ENCODE measurements at regions not wholly inside any gene's neighbourhood (a gene's known extent, or its start where the extent isn't known, plus 50 kb on each side); places are given as distances from the start of the nearest gene placed in this dataset.

GRCh38 chrX:39724544-39724943 is 373.2 kb downstream of the BCOR start:
- TF ChIP-seq KLF8 (tag by site-specific recombination; IDR thresholded peaks at IDR 0.05) (no peak), ZNF202 (tag by site-specific recombination; IDR thresholded peaks at IDR 0.05; ENCODE audit: borderline replicate concordance) (no peak)
- TF ChIP-seq, protein P1, sequence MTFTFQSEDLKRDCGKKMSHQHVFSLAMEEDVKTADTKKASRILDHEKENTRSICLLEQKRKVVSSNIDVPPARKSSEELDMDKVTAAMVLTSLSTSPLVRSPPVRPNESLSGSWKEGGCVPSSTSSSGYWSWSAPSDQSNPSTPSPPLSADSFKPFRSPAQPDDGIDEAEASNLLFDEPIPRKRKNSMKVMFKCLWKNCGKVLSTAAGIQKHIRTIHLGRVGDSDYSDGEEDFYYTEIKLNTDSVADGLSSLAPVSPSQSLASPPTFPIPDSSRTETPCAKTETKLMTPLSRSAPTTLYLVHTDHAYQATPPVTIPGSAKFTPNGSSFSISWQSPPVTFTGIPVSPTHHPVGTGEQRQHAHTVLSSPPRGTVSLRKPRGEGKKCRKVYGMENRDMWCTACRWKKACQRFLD (tag by site-specific recombination; IDR thresholded peaks at IDR 0.05) = no peak
- POLR2A ChIA-PET = interaction anchor here (1.1 kb wide), 1 partner anchor 373 kb away, joined by 4 read pairs; the partner anchor contains the start of gene BCOR
- CTCF ChIA-PET = interaction anchor here (0.6 kb wide), 1 partner anchor 26 kb away, joined by 3 read pairs; no protein-coding TSS in a partner anchor
- no peaks in the 10 kb centered on the region for H3K36me3 ChIP-seq (ENCODE audit: control insufficient read depth in 2 of 2, insufficient read depth in 1 of 2, low read length in 2 of 2)
- H3K27ac ChIP-seq (ENCODE audit: extremely low read depth, low read depth, low read length) = no peak overlapping the region
- no peaks in the 10 kb centered on the region; the same call in 1 of the 2 replicates for H3K4me1 ChIP-seq (ENCODE audit: control insufficient read depth, insufficient read depth, low read length)
- H3K9me3 ChIP-seq (ENCODE audit: control insufficient read depth, insufficient read depth, low read depth, low read length) = no peaks in the 10 kb centered on the region
- H3K4me3 ChIP-seq (ENCODE audit: low read depth, low read length) = no peak overlapping the region

- no peaks in the 10 kb centered on the region for H3K9me3 ChIP-seq (ENCODE audit: control insufficient read depth, insufficient read depth, low read depth, low read length)
- TF ChIP-seq ZNF561 (tag by site-specific recombination; IDR thresholded peaks at IDR 0.05; ENCODE audit: borderline replicate concordance) = no peak
- no peaks in the 10 kb centered on the region; the same call in 1 of the 2 replicates for H3K4me1 ChIP-seq (ENCODE audit: control insufficient read depth, insufficient read depth, low read length)
- no peaks in the 10 kb centered on the region for H3K36me3 ChIP-seq (ENCODE audit: control insufficient read depth in 2 of 2, insufficient read depth in 1 of 2, low read length in 2 of 2)
- no peak overlapping the region for H3K27ac ChIP-seq (ENCODE audit: extremely low read depth, low read depth, low read length)
- no peak overlapping the region for H3K4me3 ChIP-seq (ENCODE audit: low read depth, low read length)
- ChIA-PET POLR2A (interaction anchor here (1.1 kb wide), 1 partner anchor 373 kb away, joined by 4 read pairs; the partner anchor contains the start of gene BCOR), CTCF (interaction anchor here (0.6 kb wide), 1 partner anchor 114 kb away, joined by 5 read pairs; no protein-coding TSS in a partner anchor)
Observed at GRCh38 chrX:39725114-39725513, 372.6 kb downstream of the BCOR start.

- ChIA-PET POLR2A (interaction anchor here (1.1 kb wide), 1 partner anchor 372 kb away, joined by 4 read pairs; the partner anchor contains the start of gene BCOR), CTCF (no interaction called here)
Observed at GRCh38 chrX:39725928-39726619, 371.7 kb downstream of the BCOR start.

More at GRCh38 chrX:39725928-39726619, 371.7 kb downstream of the BCOR start:
- Histone ChIP-seq H3K9me3 (ENCODE audit: control insufficient read depth, insufficient read depth, low read depth, low read length) (no peaks in the 10 kb centered on the region), H3K4me1 (ENCODE audit: control insufficient read depth, insufficient read depth, low read length) (peaks cover under 1% of the 10 kb centered on the region; the same call in 1 of the 2 replicates), H3K4me3 (ENCODE audit: low read depth, low read length) (no peak overlapping the region), H3K27ac (ENCODE audit: extremely low read depth, low read depth, low read length) (no peak overlapping the region), H3K36me3 (ENCODE audit: control insufficient read depth in 2 of 2, insufficient read depth in 1 of 2, low read length in 2 of 2) (no peaks in the 10 kb centered on the region)
- no peak for TF ChIP-seq ZNF768 (tag by site-specific recombination; IDR thresholded peaks at IDR 0.05)
- TF ChIP-seq PRDM10 (tag by site-specific recombination; IDR thresholded peaks at IDR 0.05) = peak; percentile 87
- TF ChIP-seq ZBTB7A (tag by site-specific recombination; IDR thresholded peaks at IDR 0.05; ENCODE audit: low read depth) = no peak
- no peak for TF ChIP-seq ZNF19 (tag by site-specific recombination; IDR thresholded peaks at IDR 0.05; ENCODE audit: low read depth)
- no peak for TF ChIP-seq ZBTB21 (tag by site-specific recombination; IDR thresholded peaks at IDR 0.05)
- peak; percentile 63 for TF ChIP-seq ZIC2 (tag by site-specific recombination; IDR thresholded peaks at IDR 0.05)
- TF ChIP-seq IKZF3 (tag by site-specific recombination; IDR thresholded peaks at IDR 0.05) = no peak
- TF ChIP-seq ZNF404 (tag by site-specific recombination; IDR thresholded peaks at IDR 0.05) = no peak
- no peak for TF ChIP-seq ZNF354C (tag by site-specific recombination; IDR thresholded peaks at IDR 0.05; ENCODE audit: borderline replicate concordance, low read depth)
- TF ChIP-seq ZNF610 (tag by site-specific recombination; IDR thresholded peaks at IDR 0.05; ENCODE audit: borderline replicate concordance) = no peak
- TF ChIP-seq, protein P2, sequence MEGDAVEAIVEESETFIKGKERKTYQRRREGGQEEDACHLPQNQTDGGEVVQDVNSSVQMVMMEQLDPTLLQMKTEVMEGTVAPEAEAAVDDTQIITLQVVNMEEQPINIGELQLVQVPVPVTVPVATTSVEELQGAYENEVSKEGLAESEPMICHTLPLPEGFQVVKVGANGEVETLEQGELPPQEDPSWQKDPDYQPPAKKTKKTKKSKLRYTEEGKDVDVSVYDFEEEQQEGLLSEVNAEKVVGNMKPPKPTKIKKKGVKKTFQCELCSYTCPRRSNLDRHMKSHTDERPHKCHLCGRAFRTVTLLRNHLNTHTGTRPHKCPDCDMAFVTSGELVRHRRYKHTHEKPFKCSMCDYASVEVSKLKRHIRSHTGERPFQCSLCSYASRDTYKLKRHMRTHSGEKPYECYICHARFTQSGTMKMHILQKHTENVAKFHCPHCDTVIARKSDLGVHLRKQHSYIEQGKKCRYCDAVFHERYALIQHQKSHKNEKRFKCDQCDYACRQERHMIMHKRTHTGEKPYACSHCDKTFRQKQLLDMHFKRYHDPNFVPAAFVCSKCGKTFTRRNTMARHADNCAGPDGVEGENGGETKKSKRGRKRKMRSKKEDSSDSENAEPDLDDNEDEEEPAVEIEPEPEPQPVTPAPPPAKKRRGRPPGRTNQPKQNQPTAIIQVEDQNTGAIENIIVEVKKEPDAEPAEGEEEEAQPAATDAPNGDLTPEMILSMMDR (tag by site-specific recombination; IDR thresholded peaks at IDR 0.05) = no peak
- peak; percentile 54 for TF ChIP-seq EGR2 (tag by site-specific recombination; IDR thresholded peaks at IDR 0.05; ENCODE audit: low read depth)
- TF ChIP-seq SCRT2 (tag by site-specific recombination; IDR thresholded peaks at IDR 0.05) = peak; percentile 77
- peak; percentile 40; the same call in 1 of the 2 replicates for TF ChIP-seq ZNF341 (tag by site-specific recombination; IDR thresholded peaks at IDR 0.05; ENCODE audit: low read depth)
- no peak for TF ChIP-seq ZNF571 (tag by site-specific recombination; IDR thresholded peaks at IDR 0.05)
- no peak for TF ChIP-seq ZBTB8A (tag by site-specific recombination; IDR thresholded peaks at IDR 0.05)
- no peak for TF ChIP-seq KLF9 (tag by site-specific recombination; IDR thresholded peaks at IDR 0.05; ENCODE audit: low read depth)
- peak; percentile 78 for TF ChIP-seq ZFHX2 (tag by site-specific recombination; conservative IDR thresholded peaks at IDR 0.05)
- no peak for TF ChIP-seq ZNF23 (tag by site-specific recombination; IDR thresholded peaks at IDR 0.05; ENCODE audit: borderline replicate concordance)

Data from HEK293 (cell line).